ENCODE measurements at regions not wholly inside any gene's neighbourhood (a gene's known extent, or its start where the extent isn't known, plus 50 kb on each side); places are given as distances from the start of the nearest gene placed in this dataset.

DNA sequence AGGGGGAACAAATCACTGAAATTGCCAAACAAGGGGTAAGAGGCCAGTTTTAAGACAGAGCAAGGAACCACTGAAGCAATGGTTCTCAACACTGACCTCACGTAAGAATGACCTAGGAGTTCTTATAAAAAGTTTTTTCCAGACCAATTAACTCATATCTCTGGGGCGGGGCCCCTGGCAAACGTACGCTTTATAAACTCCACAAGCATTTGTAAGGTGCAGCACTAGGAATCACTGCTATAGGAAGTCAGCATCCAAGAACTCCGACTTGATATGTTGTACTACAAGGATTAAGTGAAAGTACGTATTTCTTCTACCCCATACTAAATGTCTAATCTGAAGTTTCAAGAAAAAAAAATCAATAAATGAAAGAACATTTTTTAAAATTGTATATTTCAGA is 269.9 kb downstream of the RCHY1 start:
- TF ChIP-seq, protein P1, sequence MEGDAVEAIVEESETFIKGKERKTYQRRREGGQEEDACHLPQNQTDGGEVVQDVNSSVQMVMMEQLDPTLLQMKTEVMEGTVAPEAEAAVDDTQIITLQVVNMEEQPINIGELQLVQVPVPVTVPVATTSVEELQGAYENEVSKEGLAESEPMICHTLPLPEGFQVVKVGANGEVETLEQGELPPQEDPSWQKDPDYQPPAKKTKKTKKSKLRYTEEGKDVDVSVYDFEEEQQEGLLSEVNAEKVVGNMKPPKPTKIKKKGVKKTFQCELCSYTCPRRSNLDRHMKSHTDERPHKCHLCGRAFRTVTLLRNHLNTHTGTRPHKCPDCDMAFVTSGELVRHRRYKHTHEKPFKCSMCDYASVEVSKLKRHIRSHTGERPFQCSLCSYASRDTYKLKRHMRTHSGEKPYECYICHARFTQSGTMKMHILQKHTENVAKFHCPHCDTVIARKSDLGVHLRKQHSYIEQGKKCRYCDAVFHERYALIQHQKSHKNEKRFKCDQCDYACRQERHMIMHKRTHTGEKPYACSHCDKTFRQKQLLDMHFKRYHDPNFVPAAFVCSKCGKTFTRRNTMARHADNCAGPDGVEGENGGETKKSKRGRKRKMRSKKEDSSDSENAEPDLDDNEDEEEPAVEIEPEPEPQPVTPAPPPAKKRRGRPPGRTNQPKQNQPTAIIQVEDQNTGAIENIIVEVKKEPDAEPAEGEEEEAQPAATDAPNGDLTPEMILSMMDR (IDR thresholded peaks at IDR 0.05), result no peak
- TF ChIP-seq POLR2A (IDR thresholded peaks at IDR 0.05), result no peak

Measured in lower leg skin (tissue), 3 donors.